ENCODE measurements at regions not wholly inside any gene's neighbourhood (a gene's known extent, or its start where the extent isn't known, plus 50 kb on each side); places are given as distances from the start of the nearest gene placed in this dataset.

DNA sequence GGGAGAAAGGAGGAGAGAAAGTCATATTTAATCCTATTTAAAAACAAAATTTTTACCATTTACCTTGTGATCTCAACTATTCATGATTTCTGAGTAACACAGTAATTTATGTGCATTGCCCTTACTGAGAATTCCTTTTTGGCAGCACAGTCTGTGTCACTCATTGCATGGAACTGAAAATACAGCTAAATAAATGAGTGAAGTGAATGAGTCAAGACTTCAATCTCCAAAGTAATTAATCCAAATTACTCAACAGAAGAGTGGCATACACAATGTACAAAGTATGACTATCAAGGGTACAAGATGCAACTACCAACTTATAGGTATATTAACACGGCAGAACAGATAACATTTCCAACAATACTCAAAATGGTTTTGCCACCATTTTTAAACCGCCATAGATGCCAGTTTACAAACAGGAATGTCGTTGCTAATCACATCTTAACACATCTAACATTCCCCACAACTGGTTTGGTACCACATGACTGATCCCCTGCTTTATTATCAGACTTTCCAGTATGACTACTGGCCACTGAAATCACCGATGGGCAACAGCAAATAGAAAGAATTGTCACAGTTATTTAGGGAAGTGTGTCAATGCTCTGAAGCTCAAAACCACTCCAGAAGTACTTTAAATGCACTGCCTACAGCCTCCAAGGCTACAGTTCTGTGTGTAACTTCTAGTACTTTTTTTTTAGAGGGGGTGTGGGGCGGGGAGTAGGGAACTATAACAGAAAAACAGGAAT lies 410.4 kb downstream of the SHQ1 start:
- POLR2A ChIA-PET = no interaction called here
- dilution Hi-C loops (cut with MboI; ENCODE audit: extremely low pct_ligation_motif_present, low sequenced_read_pairs) = no loop called here

More for the DNA sequence above, 410.4 kb downstream of the SHQ1 start:
- intact Hi-C loops (cut with micrococcal nuclease) = no loop called here
- no peak overlapping the region for H3K4me2 ChIP-seq (ENCODE audit: insufficient read depth, low read length)
- H3K9me3 ChIP-seq (replicated peaks; ENCODE audit: control insufficient read depth, insufficient read depth, low read length) = no peaks in the 10 kb centered on the region
- no peak overlapping the region for H3K27ac ChIP-seq (ENCODE audit: insufficient read depth, low read depth, low read length)
- H3K79me2 ChIP-seq (ENCODE audit: control insufficient read depth, insufficient read depth, low read length) = peaks cover 63% of the 10 kb centered on the region
- peaks cover 10% of the 10 kb centered on the region for H3K4me1 ChIP-seq (ENCODE audit: control insufficient read depth, extremely low read depth, insufficient read depth, low read length)
- H3K4me3 ChIP-seq (replicated peaks in 1 of 3; ENCODE audit: insufficient read depth in 1 of 3, low read depth in 1 of 3, low read length in 3 of 3) = no peak overlapping the region
- H3K36me3 ChIP-seq (ENCODE audit: control insufficient read depth in 2 of 2, extremely low read depth in 1 of 2, insufficient read depth in 2 of 2, low read length in 2 of 2) = peaks cover 0 to 3% of the 10 kb centered on the region in 2 experiments
- no peaks in the 10 kb centered on the region for H3K27me3 ChIP-seq (ENCODE audit: control insufficient read depth in 2 of 2, insufficient read depth in 2 of 2, low read length in 2 of 2)
- no peak overlapping the region for H2AFZ ChIP-seq (ENCODE audit: low read depth, low read length)
- peaks cover 5% of the 10 kb centered on the region for H4K20me1 ChIP-seq (replicated peaks; ENCODE audit: control insufficient read depth, extremely low read depth, insufficient read depth, low read length)
- CTCF ChIA-PET = no interaction called here
- DNase-seq (ENCODE audit: low read depth, low spot score) (no peak), FAIRE-seq (no peak)
- no TSS peak for BruUV-seq (replicated peaks)
- TF ChIP-seq POLR2A (IDR thresholded peaks at IDR 0.05; ENCODE audit: low read depth, low read length) (no peak), EZH2 (IDR thresholded peaks at IDR 0.05; ENCODE audit: borderline replicate concordance, low read depth, low read length, severe bottlenecking) (no peak), JUN (IDR thresholded peaks at IDR 0.05; ENCODE audit: borderline replicate concordance, insufficient read depth, insufficient read length, low read depth) (no peak), POLR2AphosphoS5 (IDR thresholded peaks at IDR 0.05; ENCODE audit: insufficient read depth, low read depth, low read length) (no peak), GATA2 (IDR thresholded peaks at IDR 0.05; ENCODE audit: insufficient read depth, insufficient read length, low read depth, low read length) (no peak)
- TF ChIP-seq, protein P1, sequence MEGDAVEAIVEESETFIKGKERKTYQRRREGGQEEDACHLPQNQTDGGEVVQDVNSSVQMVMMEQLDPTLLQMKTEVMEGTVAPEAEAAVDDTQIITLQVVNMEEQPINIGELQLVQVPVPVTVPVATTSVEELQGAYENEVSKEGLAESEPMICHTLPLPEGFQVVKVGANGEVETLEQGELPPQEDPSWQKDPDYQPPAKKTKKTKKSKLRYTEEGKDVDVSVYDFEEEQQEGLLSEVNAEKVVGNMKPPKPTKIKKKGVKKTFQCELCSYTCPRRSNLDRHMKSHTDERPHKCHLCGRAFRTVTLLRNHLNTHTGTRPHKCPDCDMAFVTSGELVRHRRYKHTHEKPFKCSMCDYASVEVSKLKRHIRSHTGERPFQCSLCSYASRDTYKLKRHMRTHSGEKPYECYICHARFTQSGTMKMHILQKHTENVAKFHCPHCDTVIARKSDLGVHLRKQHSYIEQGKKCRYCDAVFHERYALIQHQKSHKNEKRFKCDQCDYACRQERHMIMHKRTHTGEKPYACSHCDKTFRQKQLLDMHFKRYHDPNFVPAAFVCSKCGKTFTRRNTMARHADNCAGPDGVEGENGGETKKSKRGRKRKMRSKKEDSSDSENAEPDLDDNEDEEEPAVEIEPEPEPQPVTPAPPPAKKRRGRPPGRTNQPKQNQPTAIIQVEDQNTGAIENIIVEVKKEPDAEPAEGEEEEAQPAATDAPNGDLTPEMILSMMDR (IDR thresholded peaks at IDR 0.05; ENCODE audit: extremely low read depth in 1 of 2, insufficient read depth in 1 of 2, low read depth in 1 of 2, low read length in 2 of 2) = no peak
- H3K9ac ChIP-seq (replicated peaks; ENCODE audit: extremely low read depth, insufficient read depth, low read length) = no peak overlapping the region
- H3K9me1 ChIP-seq (replicated peaks; ENCODE audit: control insufficient read depth, extremely low read depth, insufficient read depth, low read length) = no peaks in the 10 kb centered on the region

Data from endothelial cell of umbilical vein (primary cell).